ENCODE measurements at regions not wholly inside any gene's neighbourhood (a gene's known extent, or its start where the extent isn't known, plus 50 kb on each side); places are given as distances from the start of the nearest gene placed in this dataset.

DNA sequence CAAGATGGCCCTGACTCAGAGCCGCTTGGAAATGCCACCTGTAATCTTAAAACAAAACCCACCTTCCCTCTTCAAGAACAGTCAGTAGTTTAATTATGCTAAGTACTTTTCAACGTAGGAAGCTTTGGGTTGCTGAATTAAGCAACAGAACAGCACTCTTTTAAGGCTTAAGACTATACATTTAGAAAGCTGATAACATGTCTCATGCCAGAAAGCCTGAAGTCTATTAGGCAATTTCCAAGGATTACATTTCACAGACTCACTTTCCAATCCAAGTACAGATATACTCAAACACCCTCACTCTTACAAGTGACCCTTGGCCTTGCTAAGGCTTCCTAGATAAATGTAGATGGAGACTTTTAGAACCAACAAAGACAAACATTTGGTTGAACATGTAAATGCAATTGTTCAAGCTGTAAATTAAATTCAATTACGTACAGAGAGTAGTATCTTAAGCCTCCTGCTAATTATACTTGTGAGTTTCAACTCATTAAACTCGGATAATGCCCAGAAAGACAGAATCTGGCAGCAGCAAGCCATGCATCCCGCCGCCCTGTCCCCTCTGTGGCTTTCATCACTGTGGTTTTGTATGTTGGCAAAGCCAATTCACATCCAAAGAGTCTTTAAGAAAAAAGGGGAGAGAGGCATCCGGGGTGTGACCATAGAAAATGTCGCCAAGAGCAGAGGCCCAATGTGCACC is 283.1 kb upstream of the NRP1 start:
- Histone ChIP-seq H3K9me3 (no peaks in the 10 kb centered on the region; the same call in 1 of the 2 replicates), H3K4me1 (no peaks in the 10 kb centered on the region), H3K4me3 (ENCODE audit: low read depth, low read length) (no peak overlapping the region), H3K36me3 (ENCODE audit: control insufficient read depth, insufficient read depth, low read length) (no peaks in the 10 kb centered on the region), H3K27me3 (replicated peaks; ENCODE audit: control insufficient read depth, insufficient read depth, low read length) (no peaks in the 10 kb centered on the region)
- Mint-ChIP-seq H3K27ac (ENCODE audit: unreplicated experiment) (no peak overlapping the region), H3K36me3 (ENCODE audit: insufficient read depth, unreplicated experiment) (no peaks in the 10 kb centered on the region), H3K9me3 (ENCODE audit: unreplicated experiment) (peaks cover 10% of the 10 kb centered on the region), H3K4me3 (ENCODE audit: unreplicated experiment) (no peak overlapping the region), H3K27me3 (ENCODE audit: insufficient read depth, unreplicated experiment) (no peaks in the 10 kb centered on the region), H3K4me1 (ENCODE audit: low read depth, unreplicated experiment) (no peaks in the 10 kb centered on the region)
- CTCF ChIA-PET: no interaction called here
- POLR2A ChIA-PET: no interaction called here
- TF ChIP-seq, protein P1, sequence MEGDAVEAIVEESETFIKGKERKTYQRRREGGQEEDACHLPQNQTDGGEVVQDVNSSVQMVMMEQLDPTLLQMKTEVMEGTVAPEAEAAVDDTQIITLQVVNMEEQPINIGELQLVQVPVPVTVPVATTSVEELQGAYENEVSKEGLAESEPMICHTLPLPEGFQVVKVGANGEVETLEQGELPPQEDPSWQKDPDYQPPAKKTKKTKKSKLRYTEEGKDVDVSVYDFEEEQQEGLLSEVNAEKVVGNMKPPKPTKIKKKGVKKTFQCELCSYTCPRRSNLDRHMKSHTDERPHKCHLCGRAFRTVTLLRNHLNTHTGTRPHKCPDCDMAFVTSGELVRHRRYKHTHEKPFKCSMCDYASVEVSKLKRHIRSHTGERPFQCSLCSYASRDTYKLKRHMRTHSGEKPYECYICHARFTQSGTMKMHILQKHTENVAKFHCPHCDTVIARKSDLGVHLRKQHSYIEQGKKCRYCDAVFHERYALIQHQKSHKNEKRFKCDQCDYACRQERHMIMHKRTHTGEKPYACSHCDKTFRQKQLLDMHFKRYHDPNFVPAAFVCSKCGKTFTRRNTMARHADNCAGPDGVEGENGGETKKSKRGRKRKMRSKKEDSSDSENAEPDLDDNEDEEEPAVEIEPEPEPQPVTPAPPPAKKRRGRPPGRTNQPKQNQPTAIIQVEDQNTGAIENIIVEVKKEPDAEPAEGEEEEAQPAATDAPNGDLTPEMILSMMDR (IDR thresholded peaks at IDR 0.05; ENCODE audit: insufficient read depth in 1 of 2, low read depth in 1 of 2, low read length in 1 of 2, severe bottlenecking in 1 of 2, unreplicated experiment in 1 of 2): no peak
- no TSS peak for BruUV-seq (replicated peaks)
- intact Hi-C loops (cut with micrococcal nuclease; ENCODE audit: unreplicated experiment): no loop called here
- DNase-seq: no peak

DNA sequence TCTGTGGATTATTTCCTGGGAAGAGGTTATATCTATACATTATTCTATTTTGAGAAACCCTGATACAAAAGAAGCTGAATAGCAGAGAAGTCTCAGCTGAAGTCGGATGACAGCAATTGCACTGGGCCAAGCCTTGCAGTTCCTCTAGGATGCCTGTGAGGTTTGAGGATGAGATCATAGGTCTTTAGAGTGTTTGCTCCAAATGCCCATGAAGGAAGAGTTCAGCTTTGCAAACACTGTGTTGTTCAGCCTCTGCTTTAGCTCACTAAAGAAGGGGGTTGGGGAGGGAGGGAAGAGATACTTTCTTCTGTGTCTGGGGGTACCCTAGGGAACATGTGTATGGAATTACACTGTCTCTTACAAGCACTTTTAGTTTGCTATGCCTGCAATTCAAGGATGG is 282.5 kb upstream of the NRP1 start:
- peaks cover 10% of the 10 kb centered on the region for H3K9me3 Mint-ChIP-seq (ENCODE audit: unreplicated experiment)
- no TSS peak for BruUV-seq (replicated peaks)
- no peak for DNase-seq
- H3K4me3 Mint-ChIP-seq (ENCODE audit: unreplicated experiment): no peak overlapping the region
- ChIA-PET POLR2A (no interaction called here), CTCF (no interaction called here)
- H3K36me3 Mint-ChIP-seq (ENCODE audit: insufficient read depth, unreplicated experiment): no peaks in the 10 kb centered on the region
- H3K4me1 Mint-ChIP-seq (ENCODE audit: low read depth, unreplicated experiment): no peaks in the 10 kb centered on the region
- Histone ChIP-seq H3K27me3 (replicated peaks; ENCODE audit: control insufficient read depth, insufficient read depth, low read length) (no peaks in the 10 kb centered on the region), H3K4me1 (no peaks in the 10 kb centered on the region), H3K9me3 (no peaks in the 10 kb centered on the region; the same call in 1 of the 2 replicates), H3K4me3 (ENCODE audit: low read depth, low read length) (no peak overlapping the region), H3K36me3 (ENCODE audit: control insufficient read depth, insufficient read depth, low read length) (no peaks in the 10 kb centered on the region)
- no peak overlapping the region for H3K27ac Mint-ChIP-seq (ENCODE audit: unreplicated experiment)
- TF ChIP-seq, protein P1 (IDR thresholded peaks at IDR 0.05; ENCODE audit: insufficient read depth in 1 of 2, low read depth in 1 of 2, low read length in 1 of 2, severe bottlenecking in 1 of 2, unreplicated experiment in 1 of 2): no peak
- H3K27me3 Mint-ChIP-seq (ENCODE audit: insufficient read depth, unreplicated experiment): no peaks in the 10 kb centered on the region
- intact Hi-C loops (cut with micrococcal nuclease; ENCODE audit: unreplicated experiment): no loop called here

DNA sequence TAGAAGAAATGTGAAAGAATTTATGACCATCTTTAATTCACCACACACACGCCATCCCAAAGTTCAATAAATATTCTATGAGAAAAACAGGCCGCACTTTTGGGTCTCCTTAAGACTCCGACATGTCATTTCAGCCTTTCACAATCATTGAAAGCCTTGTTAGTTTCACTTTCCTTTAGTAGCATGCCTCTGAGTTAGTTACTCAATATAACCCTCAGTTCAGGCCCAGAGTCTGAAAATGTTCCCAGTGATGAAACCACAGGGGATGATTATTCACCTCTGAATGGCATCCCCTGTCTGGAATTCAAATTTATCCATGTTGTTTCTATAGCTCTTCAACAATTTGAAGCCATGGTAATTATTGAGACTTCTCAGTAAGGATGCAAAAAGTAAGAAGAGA is 278.1 kb upstream of the NRP1 start:
- Mint-ChIP-seq H3K27me3 (ENCODE audit: insufficient read depth, unreplicated experiment) (no peaks in the 10 kb centered on the region), H3K9me3 (ENCODE audit: unreplicated experiment) (peaks cover 20% of the 10 kb centered on the region), H3K27ac (ENCODE audit: unreplicated experiment) (no peak overlapping the region), H3K36me3 (ENCODE audit: insufficient read depth, unreplicated experiment) (no peaks in the 10 kb centered on the region), H3K4me1 (ENCODE audit: low read depth, unreplicated experiment) (peaks cover 21% of the 10 kb centered on the region), H3K4me3 (ENCODE audit: unreplicated experiment) (no peak overlapping the region)
- H3K4me3 ChIP-seq (ENCODE audit: low read depth, low read length): no peak overlapping the region
- no peaks in the 10 kb centered on the region for H3K27me3 ChIP-seq (replicated peaks; ENCODE audit: control insufficient read depth, insufficient read depth, low read length)
- H3K4me1 ChIP-seq: peaks cover 21% of the 10 kb centered on the region
- peaks cover 9% of the 10 kb centered on the region; the same call in 1 of the 2 replicates for H3K9me3 ChIP-seq
- intact Hi-C loops (cut with micrococcal nuclease; ENCODE audit: unreplicated experiment): no loop called here
- CTCF ChIA-PET: no interaction called here
- TF ChIP-seq, protein P1 (IDR thresholded peaks at IDR 0.05; ENCODE audit: insufficient read depth in 1 of 2, low read depth in 1 of 2, low read length in 1 of 2, severe bottlenecking in 1 of 2, unreplicated experiment in 1 of 2): no peak
- H3K36me3 ChIP-seq (ENCODE audit: control insufficient read depth, insufficient read depth, low read length): no peaks in the 10 kb centered on the region
- DNase-seq: no peak
- BruUV-seq (replicated peaks): no TSS peak
- POLR2A ChIA-PET: no interaction called here

Data from Caco-2 (cell line).